AG04449 (cell line): ENCODE measurements at regions not wholly inside any gene's neighbourhood (a gene's known extent, or its start where the extent isn't known, plus 50 kb on each side); places are given as distances from the start of the nearest gene placed in this dataset.

Source experiments
- CTCF ChIA-PET: fragments of 350-600 bp; formaldehyde crosslinking; extraction: SDS; loops from one replicate; lab custom pipeline; 2021; ENCODE audit warnings: antibody characterized with exemption; lab: Yijun Ruan, JAX
- POLR2A ChIA-PET: fragments of 400-600, 350-600 bp; formaldehyde crosslinking; extraction: SDS; loops from one replicate; lab custom pipeline; 2020; ENCODE audit warnings: antibody characterized with exemption, inconsistent platforms; lab: Yijun Ruan, JAX
- DNase-seq: peaks from one replicate; pipeline ENCODE4 v3.0.0-alpha.2; 2010; ENCODE audit warnings: low read depth, low spot score
- H3K4me3 ChIP-seq: 2 replicates; pipeline ENCODE4 v1.5.1; 2011; ENCODE audit warnings: low read depth, mild to moderate bottlenecking, control low read depth, low read length
- TF ChIP-seq, protein P1 (sequence below): IDR thresholded peaks from one replicate; pipeline ENCODE4 v1.5.1; 2011; ENCODE audit warnings: mild to moderate bottlenecking, moderate library complexity, low read length, control low read depth, inconsistent platforms; ENCODE audit not compliant: insufficient read depth; ENCODE audit errors: missing control alignments

DNA sequence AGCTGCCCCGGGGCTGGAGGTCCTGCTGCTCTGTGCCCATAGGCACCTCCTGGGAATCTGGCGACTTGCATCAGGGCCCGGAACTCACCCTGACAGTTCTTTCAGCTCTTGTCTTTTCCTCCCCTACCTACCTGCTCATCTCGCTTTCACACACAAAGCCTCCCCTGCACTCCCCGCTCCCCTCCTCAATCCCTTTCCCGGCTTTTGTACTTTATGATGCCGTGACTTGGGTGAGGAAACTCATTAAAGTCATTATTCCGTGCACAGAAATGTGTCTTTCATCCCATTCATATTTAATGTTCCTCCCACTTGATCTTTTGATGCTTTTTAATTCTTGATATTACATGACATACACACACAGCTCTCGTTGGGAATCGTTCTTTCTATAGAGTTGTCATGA lies 218.6 kb downstream of the RPS24 start:
- CTCF ChIA-PET: no interaction called here
- POLR2A ChIA-PET: no interaction called here
- no peak overlapping the region for H3K4me3 ChIP-seq
- DNase-seq: no peak
- TF ChIP-seq, protein P1, sequence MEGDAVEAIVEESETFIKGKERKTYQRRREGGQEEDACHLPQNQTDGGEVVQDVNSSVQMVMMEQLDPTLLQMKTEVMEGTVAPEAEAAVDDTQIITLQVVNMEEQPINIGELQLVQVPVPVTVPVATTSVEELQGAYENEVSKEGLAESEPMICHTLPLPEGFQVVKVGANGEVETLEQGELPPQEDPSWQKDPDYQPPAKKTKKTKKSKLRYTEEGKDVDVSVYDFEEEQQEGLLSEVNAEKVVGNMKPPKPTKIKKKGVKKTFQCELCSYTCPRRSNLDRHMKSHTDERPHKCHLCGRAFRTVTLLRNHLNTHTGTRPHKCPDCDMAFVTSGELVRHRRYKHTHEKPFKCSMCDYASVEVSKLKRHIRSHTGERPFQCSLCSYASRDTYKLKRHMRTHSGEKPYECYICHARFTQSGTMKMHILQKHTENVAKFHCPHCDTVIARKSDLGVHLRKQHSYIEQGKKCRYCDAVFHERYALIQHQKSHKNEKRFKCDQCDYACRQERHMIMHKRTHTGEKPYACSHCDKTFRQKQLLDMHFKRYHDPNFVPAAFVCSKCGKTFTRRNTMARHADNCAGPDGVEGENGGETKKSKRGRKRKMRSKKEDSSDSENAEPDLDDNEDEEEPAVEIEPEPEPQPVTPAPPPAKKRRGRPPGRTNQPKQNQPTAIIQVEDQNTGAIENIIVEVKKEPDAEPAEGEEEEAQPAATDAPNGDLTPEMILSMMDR: no peak

DNA sequence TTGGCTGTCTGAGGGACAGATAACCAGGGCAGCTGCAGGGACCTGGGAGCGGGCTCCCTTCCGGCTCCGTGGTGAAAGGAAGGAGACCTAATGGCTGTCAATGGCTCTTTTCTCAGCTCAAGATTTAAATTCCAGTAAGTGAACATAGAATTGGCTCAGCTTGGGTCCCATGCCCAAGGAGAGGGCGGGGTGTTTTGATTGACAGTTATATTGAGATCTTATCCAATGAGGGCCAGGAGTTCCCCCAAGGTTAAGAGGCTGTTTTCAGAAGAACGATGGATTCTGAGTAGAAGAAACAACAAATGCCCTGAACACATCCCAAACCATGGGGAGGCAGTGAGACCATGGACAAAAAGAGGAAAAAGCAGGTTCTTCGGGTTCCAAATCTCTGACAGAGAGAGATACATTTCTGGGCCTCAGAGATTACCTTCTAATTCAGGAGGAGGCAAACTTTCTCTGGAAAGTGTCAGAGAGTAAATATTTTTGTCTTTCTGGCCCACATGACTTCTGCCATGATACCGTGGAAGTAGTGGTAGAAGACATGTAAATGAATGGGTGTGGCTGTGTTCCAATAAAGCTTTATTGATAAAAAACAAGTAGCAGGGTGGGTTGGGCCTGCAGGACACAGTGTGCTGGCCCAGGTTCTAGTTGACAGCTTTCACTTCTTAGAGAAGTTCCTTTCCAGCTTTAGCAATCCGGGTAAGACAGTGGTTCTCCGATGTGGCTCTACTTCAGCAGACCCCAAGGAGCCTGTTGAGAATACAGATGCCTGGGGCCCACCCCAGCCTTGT lies 219.6 kb downstream of the RPS24 start:
- CTCF ChIA-PET: interaction anchor here (1.0 kb wide), 1 partner anchor 37 kb away, joined by 3 read pairs; no protein-coding TSS in a partner anchor
- no peak for DNase-seq
- TF ChIP-seq, protein P1: no peak
- POLR2A ChIA-PET: no interaction called here
- H3K4me3 ChIP-seq: no peak overlapping the region

DNA sequence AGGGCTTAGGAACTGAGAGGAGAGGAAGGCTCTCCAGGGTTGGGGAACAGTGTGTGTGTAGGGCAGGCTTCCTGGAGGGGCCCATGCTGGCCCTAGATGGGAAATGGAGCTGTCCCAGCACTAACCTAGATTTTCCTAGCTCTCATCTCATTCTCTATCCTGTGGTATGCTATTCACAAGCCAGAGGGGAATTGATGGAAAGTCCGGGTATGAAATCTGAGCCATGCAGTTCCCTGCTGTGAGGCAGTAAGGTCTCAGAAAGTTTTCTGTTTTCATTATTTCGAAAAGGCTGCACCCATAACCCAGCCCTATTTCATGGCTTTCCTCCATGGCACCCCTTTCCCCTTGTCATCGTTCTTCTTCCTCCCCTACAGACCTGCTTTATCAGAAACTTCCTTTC lies 220.3 kb downstream of the RPS24 start:
- no peak overlapping the region for H3K4me3 ChIP-seq
- ChIA-PET CTCF (interaction anchor here (1.0 kb wide), 1 partner anchor 37 kb away, joined by 3 read pairs; no protein-coding TSS in a partner anchor), POLR2A (no interaction called here)
- TF ChIP-seq, protein P1: no peak
- DNase-seq: no peak

DNA sequence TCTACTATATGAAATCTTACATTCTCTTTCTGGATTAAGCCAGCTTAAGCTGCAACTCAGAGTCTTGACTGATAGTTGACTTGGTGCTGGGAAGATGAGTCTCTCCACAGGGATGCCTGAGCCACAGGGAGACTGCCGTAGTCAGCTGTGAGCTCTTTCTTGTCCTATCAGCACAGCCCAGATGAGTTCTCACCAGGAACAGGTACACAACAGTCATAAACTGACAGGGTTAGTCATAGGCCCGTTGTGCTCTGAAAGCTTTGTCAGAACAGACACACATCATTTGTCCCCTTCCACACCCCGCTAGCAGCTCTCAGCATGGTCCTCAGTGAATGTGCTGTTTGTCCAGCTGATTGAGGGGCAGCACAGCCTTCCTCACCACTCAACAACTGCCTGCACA lies 221.6 kb downstream of the RPS24 start:
- DNase-seq: no peak
- no peak overlapping the region for H3K4me3 ChIP-seq
- TF ChIP-seq, protein P1: no peak
- POLR2A ChIA-PET: no interaction called here
- CTCF ChIA-PET: no interaction called here

DNA sequence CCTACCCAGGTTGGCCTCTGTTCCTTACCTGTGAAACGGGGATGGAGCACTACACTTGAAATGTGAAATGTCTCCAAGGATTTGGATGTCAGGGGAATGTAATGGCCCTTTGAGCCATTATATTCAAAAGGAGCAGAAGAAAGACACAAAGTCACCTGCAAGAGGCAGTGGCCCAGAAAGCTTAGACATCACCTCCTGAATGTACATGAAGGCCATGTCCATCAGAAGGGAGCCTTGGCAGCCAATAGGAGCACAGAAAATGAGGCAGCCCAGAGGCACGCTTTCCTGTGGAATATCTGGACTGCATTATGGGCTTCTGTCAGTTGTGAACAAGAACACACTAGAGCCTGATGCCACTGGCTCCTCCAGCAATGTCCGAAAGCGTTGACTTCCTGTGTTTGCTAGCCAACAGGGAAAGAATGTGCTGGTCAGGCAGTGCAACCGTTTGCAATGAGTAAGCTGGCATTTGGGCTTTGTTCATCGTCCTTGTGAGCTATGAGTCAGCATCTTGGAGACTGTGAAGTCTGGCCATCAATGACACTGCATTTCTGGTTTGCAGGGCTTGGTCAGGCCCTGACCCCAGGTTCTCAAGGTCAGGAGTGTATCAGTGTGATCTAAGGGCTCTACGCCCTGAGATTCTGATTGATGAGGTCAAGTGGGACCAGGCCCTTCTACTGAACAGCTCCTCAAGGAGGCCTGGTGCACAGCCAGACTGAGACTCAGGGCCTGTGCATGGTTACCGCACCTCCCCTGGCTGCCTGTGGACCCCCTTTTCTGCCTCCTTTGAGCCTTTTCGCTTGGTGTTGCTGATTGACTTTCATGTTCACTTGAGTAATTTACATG lies 222.4 kb downstream of the RPS24 start:
- CTCF ChIA-PET: no interaction called here
- POLR2A ChIA-PET: no interaction called here
- TF ChIP-seq, protein P1: no peak
- H3K4me3 ChIP-seq: no peak overlapping the region
- peak; percentile 96 for DNase-seq
